ENCODE measurements at regions not wholly inside any gene's neighbourhood (a gene's known extent, or its start where the extent isn't known, plus 50 kb on each side); places are given as distances from the start of the nearest gene placed in this dataset.
A peak's percentile ranks its signal among the peaks of the same experiment; 100 is the strongest.

DNA sequence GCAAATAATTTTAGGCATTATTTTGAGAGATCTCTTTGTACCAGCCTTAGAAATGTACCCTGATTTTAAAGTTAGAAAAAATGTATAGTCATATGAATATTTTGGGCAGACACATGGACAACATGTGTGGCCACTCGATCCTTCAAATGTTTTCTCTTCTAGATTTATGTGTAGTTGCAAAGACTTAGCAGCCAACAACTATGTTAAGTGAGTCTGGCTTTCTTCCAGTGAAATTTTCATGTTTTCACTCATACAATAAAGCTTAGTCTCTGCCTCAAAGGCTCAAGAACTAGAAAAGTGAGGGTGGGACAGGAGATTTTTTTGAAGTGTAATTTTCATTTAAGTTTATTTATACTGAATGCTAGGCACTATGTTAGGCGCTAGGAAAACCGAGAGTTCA lies 207.7 kb upstream of the DACH1 start:
- no peak for DNase-seq (ENCODE audit: extremely low spot score)
- TF ChIP-seq BHLHE40 (IDR thresholded peaks at IDR 0.05; ENCODE audit: borderline replicate concordance) (no peak), HDGF (IDR thresholded peaks at IDR 0.05; ENCODE audit: borderline replicate concordance) (no peak), TARDBP (IDR thresholded peaks at IDR 0.05) (no peak), SP1 (IDR thresholded peaks at IDR 0.05) (no peak), CTBP1 (IDR thresholded peaks at IDR 0.05; ENCODE audit: borderline replicate concordance) (no peak), ARNT (IDR thresholded peaks at IDR 0.05) (no peak), FOXM1 (IDR thresholded peaks at IDR 0.05; ENCODE audit: borderline replicate concordance) (no peak), L3MBTL2 (conservative IDR thresholded peaks at IDR 0.05) (no peak)
- TF ChIP-seq, protein P1, sequence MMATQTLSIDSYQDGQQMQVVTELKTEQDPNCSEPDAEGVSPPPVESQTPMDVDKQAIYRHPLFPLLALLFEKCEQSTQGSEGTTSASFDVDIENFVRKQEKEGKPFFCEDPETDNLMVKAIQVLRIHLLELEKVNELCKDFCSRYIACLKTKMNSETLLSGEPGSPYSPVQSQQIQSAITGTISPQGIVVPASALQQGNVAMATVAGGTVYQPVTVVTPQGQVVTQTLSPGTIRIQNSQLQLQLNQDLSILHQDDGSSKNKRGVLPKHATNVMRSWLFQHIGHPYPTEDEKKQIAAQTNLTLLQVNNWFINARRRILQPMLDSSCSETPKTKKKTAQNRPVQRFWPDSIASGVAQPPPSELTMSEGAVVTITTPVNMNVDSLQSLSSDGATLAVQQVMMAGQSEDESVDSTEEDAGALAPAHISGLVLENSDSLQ (IDR thresholded peaks at IDR 0.05): no peak
- ChIA-PET CTCF (no interaction called here), POLR2A (no interaction called here)

DNA sequence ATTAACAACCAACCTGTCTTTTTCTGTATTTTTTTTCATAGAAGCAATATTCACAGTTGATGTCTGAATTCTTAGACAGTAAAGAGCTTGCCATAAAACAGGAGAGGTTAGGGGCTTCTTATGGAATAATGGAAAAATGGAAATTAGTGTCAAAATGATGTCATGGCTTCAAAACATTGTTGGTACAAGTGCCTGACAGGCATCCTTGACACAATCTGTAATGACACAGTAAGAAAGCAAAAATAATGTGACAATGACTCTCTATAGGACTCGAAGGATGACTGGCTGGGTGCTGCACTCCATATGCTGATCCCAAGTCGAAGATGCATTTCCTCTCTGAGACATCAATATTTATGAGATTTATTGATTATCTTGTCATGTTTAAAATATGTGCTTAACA lies 205.3 kb upstream of the DACH1 start:
- DNase-seq (ENCODE audit: extremely low spot score): no peak
- TF ChIP-seq, protein P1 (IDR thresholded peaks at IDR 0.05): 0 out of 2 replicates have a peak, but pooled peaks have one; percentile 3
- no peak for TF ChIP-seq CTBP1 (IDR thresholded peaks at IDR 0.05; ENCODE audit: borderline replicate concordance)
- ChIA-PET CTCF (no interaction called here), POLR2A (no interaction called here)

DNA sequence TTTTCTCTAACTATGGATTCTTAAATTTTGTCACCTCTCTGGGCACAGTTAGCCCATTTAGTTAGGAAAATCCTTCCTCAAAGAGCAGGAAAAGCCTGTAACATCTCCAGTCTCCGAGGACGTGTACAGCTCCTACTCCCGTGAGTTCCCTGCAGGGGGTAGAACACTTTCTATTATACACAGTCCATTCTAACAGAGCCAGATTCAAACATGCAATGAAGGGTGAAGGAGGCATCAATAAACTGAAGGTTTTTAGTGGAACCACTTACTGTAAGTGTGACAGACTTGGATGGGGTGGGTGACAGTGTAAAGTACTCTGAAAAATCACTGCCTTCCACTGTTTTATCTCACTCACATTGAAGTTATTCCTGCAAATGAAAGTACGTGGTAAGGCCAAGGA lies 204.7 kb upstream of the DACH1 start:
- ChIA-PET CTCF (no interaction called here), POLR2A (no interaction called here)
- TF ChIP-seq TARDBP (IDR thresholded peaks at IDR 0.05): no peak
- TF ChIP-seq, protein P1 (IDR thresholded peaks at IDR 0.05): no peak
- TF ChIP-seq SUZ12 (IDR thresholded peaks at IDR 0.05): no peak
- TF ChIP-seq NFRKB (IDR thresholded peaks at IDR 0.05): no peak
- TF ChIP-seq HDGF (IDR thresholded peaks at IDR 0.05; ENCODE audit: borderline replicate concordance): no peak
- no peak for TF ChIP-seq FOXA1 (IDR thresholded peaks at IDR 0.05)
- no peak for TF ChIP-seq LEF1 (IDR thresholded peaks at IDR 0.05; ENCODE audit: borderline replicate concordance)
- TF ChIP-seq SP1 (IDR thresholded peaks at IDR 0.05): no peak
- TF ChIP-seq ARNT (IDR thresholded peaks at IDR 0.05): no peak
- no peak for TF ChIP-seq FOXM1 (IDR thresholded peaks at IDR 0.05; ENCODE audit: borderline replicate concordance)
- DNase-seq (ENCODE audit: extremely low spot score): peak; percentile 40

DNA sequence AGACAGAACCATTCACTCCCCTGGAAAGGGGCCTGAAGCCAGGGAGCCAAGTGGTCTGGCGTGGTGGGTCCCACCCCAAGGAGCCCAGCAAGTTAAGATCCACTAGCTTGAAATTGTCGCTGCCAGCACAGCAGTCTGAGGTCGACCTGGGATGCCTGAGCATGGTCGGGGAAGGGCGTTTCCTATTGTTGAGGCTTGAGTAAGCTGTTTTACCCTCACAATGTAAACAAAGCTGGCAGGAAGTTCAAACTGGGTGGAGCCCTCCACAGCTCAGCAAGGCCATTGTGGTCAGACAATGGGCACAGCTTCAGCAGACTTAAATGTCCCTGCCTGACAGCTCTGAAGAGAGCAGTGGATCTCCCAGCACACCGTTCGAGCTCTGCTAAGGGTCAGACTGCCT lies 195.6 kb upstream of the DACH1 start:
- CTCF ChIA-PET: no interaction called here
- POLR2A ChIA-PET: no interaction called here
- no peak for DNase-seq (ENCODE audit: extremely low spot score)
- TF ChIP-seq ARNT (IDR thresholded peaks at IDR 0.05) (no peak), HDGF (IDR thresholded peaks at IDR 0.05; ENCODE audit: borderline replicate concordance) (no peak), FOXM1 (IDR thresholded peaks at IDR 0.05; ENCODE audit: borderline replicate concordance) (no peak), BHLHE40 (IDR thresholded peaks at IDR 0.05; ENCODE audit: borderline replicate concordance) (no peak), L3MBTL2 (conservative IDR thresholded peaks at IDR 0.05) (no peak), CTBP1 (IDR thresholded peaks at IDR 0.05; ENCODE audit: borderline replicate concordance) (no peak), FOXA1 (IDR thresholded peaks at IDR 0.05) (no peak)
- TF ChIP-seq, protein P1 (IDR thresholded peaks at IDR 0.05): no peak

DNA sequence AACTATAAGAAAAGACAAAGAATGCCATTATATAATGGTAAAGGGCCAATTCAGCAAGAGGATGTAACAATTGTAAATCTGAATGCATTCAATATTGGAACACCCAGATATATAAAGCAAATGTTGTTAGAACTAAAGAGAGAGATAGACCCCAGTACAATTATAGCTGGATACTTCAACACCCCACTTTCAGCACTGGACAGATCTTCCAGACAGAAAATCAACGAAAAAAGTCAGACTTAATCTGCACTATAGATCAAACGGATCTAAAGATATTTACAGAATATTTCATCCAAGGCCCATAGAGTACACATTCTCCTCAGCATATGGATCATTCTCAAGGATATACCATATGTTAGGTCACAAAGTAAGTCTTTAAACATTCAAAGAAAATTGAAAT lies 194.6 kb upstream of the DACH1 start:
- TF ChIP-seq TARDBP (IDR thresholded peaks at IDR 0.05) (no peak), FOXM1 (IDR thresholded peaks at IDR 0.05; ENCODE audit: borderline replicate concordance) (no peak), ZNF384 (IDR thresholded peaks at IDR 0.05) (no peak), LEF1 (IDR thresholded peaks at IDR 0.05; ENCODE audit: borderline replicate concordance) (no peak), NFRKB (IDR thresholded peaks at IDR 0.05) (no peak), FOXK2 (IDR thresholded peaks at IDR 0.05) (no peak), FOXA1 (IDR thresholded peaks at IDR 0.05) (no peak), ARNT (IDR thresholded peaks at IDR 0.05) (no peak), L3MBTL2 (conservative IDR thresholded peaks at IDR 0.05) (no peak), SUZ12 (IDR thresholded peaks at IDR 0.05) (no peak), CTBP1 (IDR thresholded peaks at IDR 0.05; ENCODE audit: borderline replicate concordance) (no peak), SP1 (IDR thresholded peaks at IDR 0.05) (no peak), BHLHE40 (IDR thresholded peaks at IDR 0.05; ENCODE audit: borderline replicate concordance) (no peak), ELF4 (IDR thresholded peaks at IDR 0.05) (no peak), HDGF (IDR thresholded peaks at IDR 0.05; ENCODE audit: borderline replicate concordance) (no peak)
- TF ChIP-seq, protein P1 (IDR thresholded peaks at IDR 0.05): no peak
- no peak for DNase-seq (ENCODE audit: extremely low spot score)
- ChIA-PET CTCF (no interaction called here), POLR2A (no interaction called here)

DNA sequence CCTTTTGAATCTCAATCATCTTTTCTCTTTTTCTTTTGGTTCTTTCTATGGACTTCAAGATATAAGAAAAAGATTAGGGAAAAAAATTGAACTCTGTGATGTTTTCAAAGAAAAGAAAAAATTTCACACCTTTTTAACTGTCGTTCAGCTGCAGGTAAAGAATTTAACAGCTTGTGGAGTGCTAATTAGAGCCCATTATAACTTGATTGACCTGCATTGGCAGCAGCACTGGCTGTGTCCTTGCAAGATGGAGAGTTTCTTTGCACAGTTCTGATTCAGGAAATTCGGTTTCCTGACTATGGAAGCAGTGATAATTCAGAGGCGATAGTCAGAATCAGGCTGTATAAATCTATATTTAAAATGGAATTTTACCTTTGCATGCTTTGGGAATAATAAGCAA lies 183.2 kb upstream of the DACH1 start:
- DNase-seq (ENCODE audit: extremely low spot score): no peak
- CTCF ChIA-PET: interaction anchor here (0.6 kb wide), 1 partner anchor 1165 kb away, joined by 3 read pairs; no protein-coding TSS in a partner anchor
- no peak for TF ChIP-seq BHLHE40 (IDR thresholded peaks at IDR 0.05; ENCODE audit: borderline replicate concordance)
- no peak for TF ChIP-seq ZNF384 (IDR thresholded peaks at IDR 0.05)
- no peak for TF ChIP-seq CTBP1 (IDR thresholded peaks at IDR 0.05; ENCODE audit: borderline replicate concordance)
- TF ChIP-seq TARDBP (IDR thresholded peaks at IDR 0.05): no peak
- TF ChIP-seq ARNT (IDR thresholded peaks at IDR 0.05): no peak
- TF ChIP-seq FOXA1 (IDR thresholded peaks at IDR 0.05): no peak
- TF ChIP-seq, protein P1 (IDR thresholded peaks at IDR 0.05): no peak
- TF ChIP-seq HDGF (IDR thresholded peaks at IDR 0.05; ENCODE audit: borderline replicate concordance): no peak
- TF ChIP-seq FOXM1 (IDR thresholded peaks at IDR 0.05; ENCODE audit: borderline replicate concordance): no peak
- TF ChIP-seq LEF1 (IDR thresholded peaks at IDR 0.05; ENCODE audit: borderline replicate concordance): no peak
- no peak for TF ChIP-seq L3MBTL2 (conservative IDR thresholded peaks at IDR 0.05)
- TF ChIP-seq SP1 (IDR thresholded peaks at IDR 0.05): no peak
- TF ChIP-seq SUZ12 (IDR thresholded peaks at IDR 0.05): no peak
- TF ChIP-seq ELF4 (IDR thresholded peaks at IDR 0.05): no peak
- TF ChIP-seq FOXK2 (IDR thresholded peaks at IDR 0.05): no peak
- TF ChIP-seq NFRKB (IDR thresholded peaks at IDR 0.05): no peak
- POLR2A ChIA-PET: no interaction called here
